Nephron progenitor cell (in vitro differentiated cells): ENCODE measurements at regions not wholly inside any gene's neighbourhood (a gene's known extent, or its start where the extent isn't known, plus 50 kb on each side); places are given as distances from the start of the nearest gene placed in this dataset.

Source experiments
- DNase-seq: peaks from one replicate; pipeline ENCODE4 v3.0.0; 2021
- H3K27ac Mint-ChIP-seq: 2 replicates; pipeline ENCODE4 v1.8.0; 2021; ENCODE audit warnings: mild to moderate bottlenecking, moderate library complexity, mixed read lengths
- H3K27me3 Mint-ChIP-seq: 2 replicates; pipeline ENCODE4 v1.8.0; 2021; ENCODE audit warnings: mild to moderate bottlenecking, low read depth, mixed read lengths; ENCODE audit not compliant: poor library complexity
- H3K36me3 Mint-ChIP-seq: 2 replicates; pipeline ENCODE4 v1.8.0; 2021; ENCODE audit warnings: low read depth, mixed read lengths
- H3K4me1 Mint-ChIP-seq: 2 replicates; pipeline ENCODE4 v1.8.0; 2021; ENCODE audit warnings: mixed read lengths
- H3K4me3 Mint-ChIP-seq: 2 replicates; pipeline ENCODE4 v1.8.0; 2021; ENCODE audit warnings: mild to moderate bottlenecking, moderate library complexity, mixed read lengths
- H3K9me3 Mint-ChIP-seq: 2 replicates; pipeline ENCODE4 v1.8.0; 2021; ENCODE audit warnings: mild to moderate bottlenecking, moderate library complexity, mixed read lengths
- TF ChIP-seq, protein P1 (sequence below): fragments of 200-600 bp; sonication (generic); IDR thresholded peaks from 2 replicates; pipeline ENCODE4 v1.5.0; 2021; ENCODE audit warnings: antibody characterized with exemption

- DNase-seq, result no peak
These were observed 629.5 kb downstream of the BRD1 start for GRCh38 chr22:49197986-49198704.

DNA sequence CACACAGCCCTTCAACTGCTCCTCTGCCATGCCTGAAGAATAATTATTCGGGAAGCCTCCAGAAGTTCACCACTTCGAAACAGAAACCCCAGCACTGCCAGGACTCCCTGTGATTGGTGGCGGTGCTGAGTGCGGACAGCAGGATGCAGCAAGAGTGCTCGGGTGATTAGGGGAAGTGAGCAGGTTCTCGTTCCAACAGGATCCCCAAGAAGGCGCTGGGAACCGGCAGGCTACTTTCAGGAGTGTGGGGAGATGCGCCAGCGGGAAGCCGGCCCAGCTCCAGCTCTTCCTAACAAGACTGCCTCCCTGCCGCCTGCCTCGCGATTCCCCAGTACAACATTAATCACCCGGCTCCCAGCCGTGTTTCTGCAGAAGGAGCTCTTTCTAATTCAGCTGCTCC lies 630.2 kb downstream of the BRD1 start:
- TF ChIP-seq, protein P1, sequence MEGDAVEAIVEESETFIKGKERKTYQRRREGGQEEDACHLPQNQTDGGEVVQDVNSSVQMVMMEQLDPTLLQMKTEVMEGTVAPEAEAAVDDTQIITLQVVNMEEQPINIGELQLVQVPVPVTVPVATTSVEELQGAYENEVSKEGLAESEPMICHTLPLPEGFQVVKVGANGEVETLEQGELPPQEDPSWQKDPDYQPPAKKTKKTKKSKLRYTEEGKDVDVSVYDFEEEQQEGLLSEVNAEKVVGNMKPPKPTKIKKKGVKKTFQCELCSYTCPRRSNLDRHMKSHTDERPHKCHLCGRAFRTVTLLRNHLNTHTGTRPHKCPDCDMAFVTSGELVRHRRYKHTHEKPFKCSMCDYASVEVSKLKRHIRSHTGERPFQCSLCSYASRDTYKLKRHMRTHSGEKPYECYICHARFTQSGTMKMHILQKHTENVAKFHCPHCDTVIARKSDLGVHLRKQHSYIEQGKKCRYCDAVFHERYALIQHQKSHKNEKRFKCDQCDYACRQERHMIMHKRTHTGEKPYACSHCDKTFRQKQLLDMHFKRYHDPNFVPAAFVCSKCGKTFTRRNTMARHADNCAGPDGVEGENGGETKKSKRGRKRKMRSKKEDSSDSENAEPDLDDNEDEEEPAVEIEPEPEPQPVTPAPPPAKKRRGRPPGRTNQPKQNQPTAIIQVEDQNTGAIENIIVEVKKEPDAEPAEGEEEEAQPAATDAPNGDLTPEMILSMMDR, result no peak
- Mint-ChIP-seq H3K36me3 (no peaks in the 10 kb centered on the region), H3K27ac (peak overlapping the region; percentile 68), H3K27me3 (peaks cover 32% of the 10 kb centered on the region), H3K9me3 (no peaks in the 10 kb centered on the region), H3K4me3 (no peak overlapping the region), H3K4me1 (peaks cover 11% of the 10 kb centered on the region)
- DNase-seq, result peak; percentile 45

More at GRCh38 chr22:49197986-49198704, 629.5 kb downstream of the BRD1 start:
- Mint-ChIP-seq H3K4me1 (peaks cover 11% of the 10 kb centered on the region), H3K27ac (no peak overlapping the region), H3K9me3 (no peaks in the 10 kb centered on the region), H3K36me3 (no peaks in the 10 kb centered on the region), H3K4me3 (no peak overlapping the region), H3K27me3 (peaks cover 32% of the 10 kb centered on the region)
- TF ChIP-seq, protein P1, result no peak

- DNase-seq, result no peak
- Mint-ChIP-seq H3K36me3 (no peaks in the 10 kb centered on the region), H3K27ac (no peak overlapping the region), H3K27me3 (peaks cover 32% of the 10 kb centered on the region), H3K4me1 (peaks cover 11% of the 10 kb centered on the region), H3K9me3 (no peaks in the 10 kb centered on the region), H3K4me3 (no peak overlapping the region)
- TF ChIP-seq, protein P1, result no peak
These were observed 631.6 kb downstream of the BRD1 start for GRCh38 chr22:49196046-49196511.

GRCh38 chr22:49195636-49196035 lies 632.0 kb downstream of the BRD1 start:
- H3K27ac Mint-ChIP-seq, result no peak overlapping the region
- no peak overlapping the region for H3K4me3 Mint-ChIP-seq
- H3K27me3 Mint-ChIP-seq, result peaks cover 32% of the 10 kb centered on the region
- no peaks in the 10 kb centered on the region for H3K36me3 Mint-ChIP-seq
- no peaks in the 10 kb centered on the region for H3K9me3 Mint-ChIP-seq
- no peak for DNase-seq
- TF ChIP-seq, protein P1, result no peak
- H3K4me1 Mint-ChIP-seq, result peaks cover 11% of the 10 kb centered on the region

- peaks cover 26% of the 10 kb centered on the region for H3K27me3 Mint-ChIP-seq
- H3K4me3 Mint-ChIP-seq, result no peak overlapping the region
- TF ChIP-seq, protein P1, result no peak
- no peak overlapping the region for H3K27ac Mint-ChIP-seq
- H3K9me3 Mint-ChIP-seq, result peaks cover under 1% of the 10 kb centered on the region
- H3K4me1 Mint-ChIP-seq, result peaks cover 11% of the 10 kb centered on the region
- H3K36me3 Mint-ChIP-seq, result no peaks in the 10 kb centered on the region
- no peak for DNase-seq
These were observed 633.7 kb downstream of the BRD1 start for GRCh38 chr22:49193901-49194465.

DNA sequence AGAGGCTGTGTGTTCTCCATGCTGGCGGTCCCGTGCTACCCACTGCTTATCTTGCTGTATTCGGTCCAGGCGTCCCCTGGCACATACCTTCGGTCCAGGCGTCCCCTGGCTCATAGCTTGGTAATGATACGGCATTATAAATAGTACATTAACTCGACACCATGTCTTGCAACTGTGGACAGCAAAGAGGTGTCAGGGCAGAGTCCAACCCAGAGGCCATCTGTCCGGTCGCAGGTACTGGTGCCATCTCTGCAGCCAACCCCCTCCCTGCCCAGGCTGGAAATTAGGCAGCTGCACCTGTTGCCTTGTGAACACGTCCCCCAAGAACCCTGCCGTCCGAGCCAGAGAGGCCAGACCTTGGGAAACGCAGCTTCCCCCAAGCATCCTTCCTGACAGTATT lies 634.3 kb downstream of the BRD1 start:
- H3K4me3 Mint-ChIP-seq, result no peak overlapping the region
- no peaks in the 10 kb centered on the region for H3K36me3 Mint-ChIP-seq
- peaks cover 10% of the 10 kb centered on the region for H3K4me1 Mint-ChIP-seq
- TF ChIP-seq, protein P1, result no peak
- DNase-seq, result no peak
- H3K27me3 Mint-ChIP-seq, result peaks cover 23% of the 10 kb centered on the region
- H3K9me3 Mint-ChIP-seq, result peaks cover 7% of the 10 kb centered on the region
- H3K27ac Mint-ChIP-seq, result no peak overlapping the region
